ENCODE measurements at regions not wholly inside any gene's neighbourhood (a gene's known extent, or its start where the extent isn't known, plus 50 kb on each side); places are given as distances from the start of the nearest gene placed in this dataset.
"Not testable (repeated sequence)": the region's sequence is repeated elsewhere in the genome, so short reads cannot be mapped to it uniquely, and the experiment has no call there.

DNA sequence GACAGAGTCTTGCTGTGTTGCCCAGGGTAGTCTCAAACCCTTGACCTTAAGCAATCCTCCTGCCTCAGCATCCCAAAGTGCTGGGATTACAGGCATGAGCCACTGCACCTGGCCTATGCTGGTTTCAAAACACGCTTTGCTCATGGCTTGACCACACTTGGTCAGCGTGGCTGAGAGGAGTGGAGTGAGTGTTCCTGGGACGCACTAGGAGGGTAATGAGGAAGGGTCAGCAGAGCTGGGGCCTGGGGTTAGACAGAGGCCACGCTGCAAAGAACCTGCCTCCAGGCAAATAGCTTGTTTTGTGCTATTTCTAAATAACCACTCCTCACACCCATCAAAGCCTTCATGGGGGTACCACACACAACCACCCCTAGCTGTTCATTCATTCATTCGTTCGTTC, 77.9 kb upstream of the TOX2 start:
- FAIRE-seq: no peak

DNA sequence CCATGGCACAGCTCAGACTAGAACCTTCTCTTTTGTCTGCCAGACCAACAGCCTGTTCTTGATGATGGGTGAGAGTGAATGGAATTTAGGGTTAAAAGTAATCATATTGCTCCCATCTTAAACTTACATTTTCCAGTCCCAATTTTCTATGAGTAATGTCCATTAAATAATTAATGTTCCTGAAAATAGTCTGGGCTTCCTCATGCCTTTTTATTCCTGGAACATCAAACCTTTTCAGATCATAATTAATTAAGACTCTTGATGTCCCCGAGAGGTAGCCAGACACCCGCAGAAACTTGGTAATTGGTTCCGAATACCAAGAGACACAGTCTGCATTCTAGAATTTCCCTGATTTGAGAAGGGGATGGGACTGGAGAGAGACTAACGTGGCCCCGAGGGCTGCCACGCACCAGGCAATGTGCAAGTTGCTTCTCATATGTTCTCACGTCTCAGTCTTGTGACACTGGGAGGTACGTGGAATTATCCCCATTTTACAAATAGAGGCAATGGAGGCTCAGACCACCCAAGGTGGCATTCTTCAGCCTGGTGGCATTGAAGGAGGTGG, 78.6 kb upstream of the TOX2 start:
- FAIRE-seq: no peak

DNA sequence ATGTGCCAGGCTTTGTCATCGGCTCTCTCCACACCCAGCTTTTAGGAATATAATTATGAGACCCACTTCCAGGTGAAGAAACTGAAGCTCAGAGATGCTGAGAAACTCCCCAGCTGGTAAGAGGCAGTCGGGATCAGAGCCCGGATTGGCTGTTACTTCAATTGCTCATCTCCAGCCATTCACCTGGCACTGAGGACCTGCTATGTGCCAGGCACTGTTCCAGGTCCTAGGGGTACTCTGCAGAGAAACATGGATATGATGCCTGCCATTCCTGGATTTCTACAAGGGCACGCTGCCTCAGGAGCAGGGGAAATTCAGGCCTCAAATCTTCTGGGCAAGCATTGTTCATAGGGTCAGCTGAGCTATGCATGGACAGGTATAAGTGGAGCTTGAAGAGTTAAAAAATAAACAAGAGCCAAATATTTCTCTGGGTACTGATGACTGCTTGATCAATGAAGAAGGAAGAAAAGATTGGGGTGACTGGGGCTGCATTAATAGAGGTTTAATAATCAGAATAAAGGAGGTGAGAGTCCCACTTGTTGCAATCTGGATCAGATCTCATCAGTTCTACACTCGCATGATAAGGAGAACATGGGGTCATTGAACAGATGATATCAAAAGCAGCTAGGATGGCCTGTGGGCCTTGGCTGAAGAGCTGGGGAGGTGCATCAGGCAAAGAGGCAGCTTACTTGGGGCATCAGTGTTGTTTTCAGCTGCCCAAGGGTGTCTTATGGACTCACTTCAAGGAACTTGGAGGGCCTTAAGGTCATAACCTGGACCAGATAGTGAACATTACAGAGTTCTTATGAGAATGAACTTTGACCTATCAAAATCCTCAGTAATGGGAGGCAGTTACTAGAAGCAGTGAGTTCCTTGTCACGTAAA, 80.9 kb upstream of the TOX2 start:
- no peak for FAIRE-seq

DNA sequence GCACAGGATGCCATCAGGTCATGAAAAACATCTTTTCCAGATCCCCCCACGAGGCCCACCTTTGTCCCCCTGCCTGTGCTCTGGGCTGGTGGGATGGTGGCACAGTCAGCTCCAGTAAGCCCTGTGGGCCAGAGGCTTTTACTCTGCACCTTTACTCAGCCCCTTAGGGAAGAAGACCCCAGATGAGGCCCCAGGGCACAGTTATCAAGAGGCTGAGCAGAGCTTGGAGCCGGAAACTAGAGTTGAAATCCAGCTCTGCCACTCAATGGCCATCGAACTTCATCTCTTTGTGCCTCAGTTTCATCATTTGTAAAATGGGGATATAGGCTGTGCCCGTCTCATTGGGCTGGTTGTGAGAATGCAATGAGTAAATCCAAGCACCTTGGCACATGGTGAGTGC, 81.7 kb upstream of the TOX2 start:
- no peak for FAIRE-seq

DNA sequence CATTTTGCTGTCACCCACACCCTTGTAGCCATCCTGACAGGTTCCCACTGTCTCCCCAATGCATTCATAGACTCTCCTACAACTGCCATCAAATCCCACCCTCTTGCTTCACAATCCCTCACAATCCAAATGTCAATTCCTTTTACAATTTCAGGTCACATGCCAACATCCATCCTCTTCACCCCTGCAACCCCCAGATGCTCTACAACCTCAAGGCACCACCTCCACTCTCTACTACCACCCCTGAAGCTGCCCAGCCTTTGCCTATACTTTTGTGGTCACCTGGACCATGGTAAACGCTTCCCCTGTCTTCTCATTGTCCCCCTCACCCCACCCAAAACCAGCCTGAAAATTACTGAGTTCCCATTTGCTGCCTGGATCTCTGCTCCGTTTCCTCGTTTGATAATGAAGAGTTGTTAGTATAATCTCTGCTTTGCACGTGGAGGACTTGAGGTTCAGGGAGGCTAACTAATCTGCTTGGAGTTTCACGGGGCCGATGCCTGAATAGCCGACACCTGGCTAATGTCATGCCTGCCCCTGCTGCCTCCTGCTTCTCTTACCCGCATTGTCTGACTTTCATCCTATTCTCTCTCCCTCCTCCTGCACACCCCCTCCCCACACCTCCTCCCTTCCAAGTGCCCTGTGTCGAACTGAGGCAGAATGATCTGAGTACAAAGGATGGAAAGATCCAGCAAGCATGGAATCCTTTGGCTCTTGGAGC, 82.4 kb upstream of the TOX2 start:
- FAIRE-seq: no peak

DNA sequence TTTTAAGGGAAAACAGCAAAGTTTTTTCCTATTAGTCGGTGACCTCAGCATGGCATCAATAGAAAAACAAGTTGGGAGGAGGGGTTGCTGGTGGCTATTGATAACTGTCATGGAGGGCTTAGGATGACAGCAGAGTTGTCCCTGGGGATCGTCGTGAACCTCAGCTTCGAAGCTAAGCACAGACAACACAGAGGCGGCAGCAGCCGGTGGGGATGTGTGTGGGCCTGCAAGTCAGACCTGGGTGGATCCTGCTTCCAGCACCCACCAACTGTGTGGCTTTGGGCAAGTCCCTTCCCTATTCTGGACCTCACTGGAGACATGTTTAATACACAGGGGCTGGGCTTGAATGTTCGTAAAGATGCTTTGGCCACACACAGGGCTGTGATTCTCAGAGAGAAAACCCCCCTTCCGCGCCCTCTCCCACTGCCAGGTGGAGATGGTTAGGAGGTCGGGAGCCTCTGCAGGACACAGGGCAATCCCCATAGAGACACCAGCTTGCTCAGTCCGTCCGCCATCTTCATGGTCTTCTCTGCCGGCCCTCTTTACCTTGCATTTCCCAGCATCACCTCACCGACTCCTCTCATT, 83.1 kb upstream of the TOX2 start:
- FAIRE-seq: no peak

DNA sequence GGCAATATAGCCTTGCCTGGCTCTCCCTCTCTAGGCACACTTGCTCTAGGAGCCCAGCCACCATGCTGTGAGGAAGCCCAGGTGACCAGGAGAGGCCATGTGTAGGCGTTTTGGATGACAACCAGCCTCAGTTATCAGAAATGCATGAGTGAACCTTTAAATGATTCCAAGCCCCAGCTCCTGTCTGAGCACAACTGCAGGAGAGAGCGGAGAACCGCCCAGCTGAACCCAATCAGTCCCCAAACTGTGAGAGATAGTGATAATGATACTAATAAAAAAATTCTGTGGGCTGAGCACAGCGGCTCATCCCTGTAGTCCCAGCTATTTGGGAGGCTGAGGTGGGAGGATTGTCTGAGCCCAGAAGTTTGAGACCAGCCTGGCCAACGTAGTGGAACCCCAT, 83.8 kb upstream of the TOX2 start:
- FAIRE-seq: no peak

DNA sequence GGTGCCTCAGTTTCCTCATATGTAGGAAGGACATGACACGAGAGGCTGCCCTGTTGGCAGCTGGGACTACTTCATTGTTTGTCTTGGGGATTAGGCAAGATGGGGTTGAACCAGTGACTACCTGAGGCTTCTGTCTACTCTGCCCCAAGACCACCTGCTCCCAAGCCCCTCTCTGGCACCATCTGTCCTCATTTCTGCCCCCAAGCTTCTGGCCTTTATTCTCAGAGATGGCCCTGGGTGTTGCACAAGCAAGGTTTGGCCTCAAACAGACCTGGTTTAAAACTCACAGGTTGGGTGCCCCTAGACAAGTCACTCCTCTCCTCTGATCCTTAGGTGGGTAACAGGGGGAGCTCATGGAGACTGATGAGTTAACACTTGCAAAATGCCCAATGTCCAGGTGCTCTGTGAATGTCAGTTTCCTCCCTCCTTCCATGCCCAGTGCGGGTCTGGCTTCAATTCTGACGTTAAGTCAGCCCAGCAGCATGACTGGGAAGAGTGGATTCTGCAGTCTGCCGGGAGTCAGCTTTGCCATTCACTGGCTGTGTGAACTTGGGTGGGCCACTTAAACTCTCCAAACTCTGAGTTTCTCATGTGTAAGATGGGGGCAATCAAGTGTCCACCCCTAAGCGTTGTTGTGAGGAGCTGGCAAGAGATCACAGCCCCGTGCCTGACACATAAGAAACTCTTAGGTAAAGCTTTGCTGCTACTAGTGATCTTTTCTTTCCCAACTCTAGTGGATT, 84.5 kb upstream of the TOX2 start:
- no peak for FAIRE-seq

DNA sequence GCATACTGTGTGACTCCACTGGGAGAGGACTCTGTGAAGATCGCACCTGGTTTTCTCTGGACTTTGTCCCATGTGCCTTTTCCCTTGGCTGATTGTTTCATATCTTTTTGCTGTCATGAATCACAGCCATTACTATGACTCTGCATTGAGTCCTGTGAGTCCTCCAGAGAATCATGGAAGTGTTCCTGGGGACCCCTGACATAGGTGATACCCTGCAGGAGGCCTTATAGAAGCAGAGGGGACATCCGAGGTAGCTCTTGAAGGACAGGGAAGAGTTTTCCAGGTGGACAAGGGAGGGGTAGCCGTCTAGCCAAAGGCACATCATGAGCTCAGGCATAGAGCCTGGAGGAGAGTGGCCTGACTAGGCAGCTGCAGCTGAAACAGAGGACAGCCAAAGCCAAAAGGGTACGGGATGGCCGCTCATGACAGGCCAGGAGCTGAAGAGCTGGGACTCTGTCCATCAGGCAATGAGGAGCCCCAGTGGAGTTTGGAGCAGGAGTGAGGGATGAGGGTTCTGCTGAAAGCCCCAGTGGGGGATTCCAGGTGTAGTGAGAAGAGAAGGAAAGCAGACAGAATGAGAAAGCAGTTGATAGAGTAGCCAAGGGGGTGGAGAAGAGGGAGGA, 86.6 kb upstream of the TOX2 start:
- FAIRE-seq: no peak

DNA sequence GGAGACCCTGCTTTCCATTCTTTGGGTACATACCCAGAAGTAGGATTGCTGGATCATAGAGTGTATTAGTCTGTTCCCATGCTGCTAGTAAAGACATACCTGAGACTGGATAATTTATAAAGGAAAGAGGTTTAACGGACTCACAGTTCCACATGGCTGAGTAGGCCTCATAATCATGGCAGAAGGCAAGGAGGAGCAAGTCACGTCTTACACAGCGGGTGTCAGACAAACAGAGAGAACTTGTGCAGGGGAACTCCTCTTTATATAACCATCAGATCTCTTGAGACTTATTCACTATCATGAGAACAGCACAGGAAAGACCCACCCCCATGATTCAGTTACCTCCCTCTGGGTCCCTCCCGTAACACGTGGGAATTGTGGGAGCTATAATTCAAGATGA, 87.7 kb upstream of the TOX2 start:
- FAIRE-seq: not testable (repeated sequence)

DNA sequence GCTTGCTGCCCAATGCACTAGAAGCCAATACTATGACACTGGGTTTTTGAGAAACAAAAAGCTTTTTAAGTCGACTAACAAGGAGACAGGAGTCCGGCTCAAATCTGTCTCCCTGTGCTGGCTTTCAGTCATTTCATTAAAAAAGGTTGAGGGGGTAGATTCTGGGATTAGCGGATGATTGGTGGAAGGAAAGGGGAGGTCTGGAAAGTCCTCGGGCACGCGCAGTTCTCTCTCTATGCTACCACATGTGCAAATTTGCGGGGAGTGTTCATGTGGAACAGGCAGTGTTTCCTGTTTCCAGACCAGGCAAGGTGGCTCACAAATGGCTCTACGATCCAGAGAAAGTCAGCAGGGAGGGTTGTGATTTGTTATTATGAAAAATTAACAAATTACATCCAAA, 89.1 kb upstream of the TOX2 start:
- FAIRE-seq: no peak

DNA sequence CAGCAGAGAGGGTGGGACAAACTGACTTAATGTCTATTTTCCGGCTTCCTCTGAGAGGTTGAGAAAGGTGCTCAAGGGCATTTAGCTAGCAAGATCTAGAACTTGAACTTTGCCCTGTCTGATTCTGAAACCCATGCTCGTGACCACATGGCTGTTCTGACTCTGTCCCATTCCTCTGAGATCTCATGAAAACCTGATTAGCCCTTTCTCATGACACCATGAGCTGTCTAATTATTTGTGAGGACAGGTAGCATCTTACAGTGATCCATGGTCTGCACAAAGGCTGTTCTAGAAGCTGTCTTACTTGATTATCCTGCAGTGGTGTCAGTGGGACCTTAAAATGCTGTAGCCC, 89.6 kb upstream of the TOX2 start:
- no peak for FAIRE-seq

DNA sequence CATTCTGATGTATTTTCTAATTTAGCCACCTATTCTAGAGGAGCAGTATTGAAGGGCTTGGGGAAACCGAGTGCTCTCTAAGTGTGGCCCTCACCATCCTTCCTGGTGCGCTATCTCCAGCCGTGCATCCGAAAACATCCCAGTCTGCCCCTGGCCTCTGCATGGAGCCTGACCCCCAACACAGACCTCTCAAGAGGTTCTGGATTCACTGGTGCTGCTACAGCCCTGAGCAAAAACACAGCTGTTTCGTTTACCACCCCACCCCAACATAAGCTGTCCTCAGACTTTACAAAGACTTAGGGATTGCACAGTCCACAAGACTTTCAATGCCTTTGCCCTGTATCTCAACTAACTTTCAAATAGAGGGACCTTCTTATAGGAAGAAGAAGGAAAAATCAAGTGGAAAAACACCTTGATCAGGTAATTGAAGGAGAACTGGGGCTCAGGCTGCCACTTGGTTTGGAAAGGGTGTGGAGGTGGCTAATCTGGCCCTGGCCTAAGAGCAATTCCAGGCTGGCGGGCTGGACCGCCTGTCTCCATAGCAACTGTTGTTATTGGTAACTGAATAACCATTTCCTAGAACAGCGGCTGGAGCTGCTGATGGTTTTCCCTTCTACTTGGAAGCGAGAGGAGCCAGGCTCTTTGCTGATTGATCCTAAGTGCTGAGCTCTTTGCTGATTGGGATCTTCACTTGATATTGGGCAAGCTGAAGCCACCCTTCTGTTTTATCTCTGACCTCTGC, 90.2 kb upstream of the TOX2 start:
- no peak for FAIRE-seq

DNA sequence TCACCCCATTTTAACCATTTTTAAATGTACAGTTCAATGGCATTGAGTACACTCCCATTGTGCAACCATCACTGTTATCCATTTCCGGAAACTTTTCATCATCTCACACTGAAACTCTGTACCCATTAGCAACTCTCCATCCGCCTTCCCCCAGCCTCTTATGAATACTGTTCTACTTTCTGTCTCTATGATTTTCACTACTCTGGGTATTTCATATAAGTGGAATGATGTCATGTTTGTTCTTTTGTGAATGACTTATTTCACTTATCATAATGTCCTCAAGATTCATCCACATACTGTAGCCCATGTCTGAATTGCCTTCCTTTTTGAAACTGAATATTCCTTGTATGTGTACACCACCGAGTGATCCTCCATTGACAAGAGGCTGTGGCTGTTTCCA, 92.9 kb upstream of the TOX2 start:
- no peak for FAIRE-seq

DNA sequence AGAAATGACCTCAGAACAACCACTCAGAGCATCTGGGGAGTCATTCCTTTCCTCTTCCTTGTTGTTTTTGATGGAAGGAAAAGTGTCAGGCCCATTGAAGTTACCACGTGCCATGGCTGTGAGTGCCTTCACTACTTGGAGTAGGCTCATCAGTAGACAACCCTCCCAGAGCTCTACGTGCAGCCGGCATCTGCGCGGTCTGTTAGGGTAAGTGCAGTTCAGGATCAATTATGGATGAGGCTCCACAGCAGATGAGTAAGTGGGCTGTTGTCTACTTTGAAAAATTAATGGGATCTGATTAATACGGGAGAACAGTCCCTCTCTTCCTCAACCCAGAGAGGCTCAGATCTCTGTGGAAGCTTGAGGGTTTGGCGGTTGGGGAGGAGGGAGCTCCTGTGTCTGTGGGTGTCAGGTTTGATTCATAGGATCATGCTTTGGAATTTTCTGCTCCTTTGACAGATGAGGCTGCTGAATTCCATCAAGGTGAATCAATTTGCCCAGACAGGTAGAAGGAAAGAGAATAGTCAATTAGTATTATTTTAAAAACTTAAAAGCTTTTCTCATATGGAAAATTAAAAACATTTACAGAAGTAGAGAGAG, 93.8 kb upstream of the TOX2 start:
- FAIRE-seq: no peak

DNA sequence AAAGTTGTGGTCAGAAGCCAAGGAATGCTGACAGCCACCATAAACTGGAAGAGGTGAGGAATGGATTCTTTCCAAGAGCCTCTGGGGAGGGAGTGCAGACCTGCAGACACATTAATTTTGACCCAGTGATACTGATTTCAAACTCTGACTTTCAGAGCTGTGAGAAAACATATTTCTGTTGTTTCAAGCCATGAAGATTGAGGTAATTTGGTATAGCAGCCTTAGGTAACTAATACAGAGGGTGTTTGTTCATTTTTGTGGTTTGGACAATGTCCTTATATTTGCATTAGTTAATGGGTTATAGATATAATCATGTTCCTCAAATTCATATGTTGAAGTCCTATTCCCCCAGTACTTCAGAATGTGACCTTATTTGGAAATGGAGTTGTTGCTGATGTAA, 85.4 kb upstream of the GTSF1L start:
- FAIRE-seq: no peak

DNA sequence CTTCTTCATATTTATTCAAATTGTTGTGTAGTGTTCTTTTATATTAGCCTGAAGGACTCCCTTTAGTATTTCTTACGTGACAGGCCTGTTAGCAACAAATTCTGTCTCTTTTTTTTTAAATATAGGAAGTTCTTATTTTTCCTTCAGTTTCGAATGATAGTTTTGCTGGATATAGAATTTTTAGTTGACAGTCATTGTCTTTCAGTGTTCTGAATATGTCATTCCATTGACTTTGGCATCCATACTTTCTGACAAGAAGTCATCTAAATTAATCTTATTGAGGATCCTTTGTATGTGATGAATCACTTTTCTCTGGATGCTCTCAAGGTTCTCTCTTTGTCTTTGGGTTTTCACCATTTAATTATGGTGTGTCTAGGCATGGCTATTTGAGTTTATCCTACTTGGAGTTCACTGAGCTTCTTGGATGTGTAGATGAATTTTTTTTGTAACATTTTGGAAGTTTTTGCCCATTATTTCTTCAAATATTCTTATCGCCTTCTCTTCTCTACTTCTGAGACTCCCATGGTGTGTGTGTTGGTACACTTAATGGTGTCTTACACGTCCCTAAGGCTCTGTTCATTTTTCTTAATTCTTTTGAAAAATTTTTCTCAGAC, 82.5 kb upstream of the GTSF1L start:
- FAIRE-seq: no peak

DNA sequence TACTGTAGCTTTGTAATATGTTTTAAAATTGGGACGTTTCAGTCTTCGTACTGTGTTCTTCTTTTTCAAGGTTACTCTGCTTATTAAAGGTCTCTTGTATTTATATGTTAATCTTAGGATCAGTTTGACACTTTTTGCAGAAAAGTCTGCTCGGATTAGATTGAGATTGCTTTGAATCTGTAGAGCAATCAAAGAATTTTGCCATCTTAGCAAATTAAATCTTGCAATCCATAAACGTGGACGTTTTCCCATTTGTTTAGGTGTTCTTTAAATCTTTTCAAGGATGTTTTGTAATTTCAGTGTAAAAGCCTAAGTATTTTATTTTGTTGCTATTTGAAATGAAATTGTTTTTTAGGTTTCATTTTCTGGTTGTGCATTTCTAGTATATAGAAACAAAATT, 78.0 kb upstream of the GTSF1L start:
- FAIRE-seq: no peak

DNA sequence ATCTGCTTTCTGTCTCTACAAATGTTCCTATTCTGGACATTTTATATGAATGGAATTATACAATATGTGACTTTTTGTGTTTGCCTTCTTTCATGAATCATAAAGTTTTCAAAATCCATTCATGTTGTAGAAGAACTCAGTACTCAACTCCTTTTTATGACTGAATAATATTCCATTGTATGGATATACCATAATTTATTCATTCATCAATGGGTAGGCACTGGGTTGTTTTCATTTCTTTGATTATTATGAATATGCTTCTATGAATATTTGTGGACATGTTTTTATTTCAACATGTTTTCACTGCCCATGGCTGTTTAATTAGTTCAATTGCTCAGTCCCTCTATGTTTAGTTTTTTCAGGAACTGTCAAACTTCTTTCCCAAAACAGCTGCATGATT, 76.5 kb upstream of the GTSF1L start:
- FAIRE-seq: no peak

DNA sequence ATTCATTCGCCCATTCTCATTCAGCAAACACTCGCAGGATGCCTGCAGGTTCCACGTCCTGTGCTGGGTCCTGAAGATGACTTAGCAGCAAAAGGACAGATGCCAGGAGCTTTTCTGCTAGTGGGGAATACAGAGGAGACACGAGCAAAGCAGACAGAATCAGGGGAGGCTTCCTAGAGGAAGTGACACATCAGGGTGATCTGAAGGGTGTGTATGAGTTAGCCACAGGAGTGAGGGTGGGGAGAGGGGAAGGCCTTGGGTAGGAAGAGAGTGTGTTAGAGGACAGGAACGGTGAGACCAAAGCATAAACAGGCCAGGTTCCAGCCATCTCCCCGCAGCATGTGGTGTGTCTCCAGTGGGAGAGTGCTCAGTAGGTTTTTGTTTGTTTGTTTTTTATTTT, 73.4 kb upstream of the GTSF1L start:
- FAIRE-seq: no peak

DNA sequence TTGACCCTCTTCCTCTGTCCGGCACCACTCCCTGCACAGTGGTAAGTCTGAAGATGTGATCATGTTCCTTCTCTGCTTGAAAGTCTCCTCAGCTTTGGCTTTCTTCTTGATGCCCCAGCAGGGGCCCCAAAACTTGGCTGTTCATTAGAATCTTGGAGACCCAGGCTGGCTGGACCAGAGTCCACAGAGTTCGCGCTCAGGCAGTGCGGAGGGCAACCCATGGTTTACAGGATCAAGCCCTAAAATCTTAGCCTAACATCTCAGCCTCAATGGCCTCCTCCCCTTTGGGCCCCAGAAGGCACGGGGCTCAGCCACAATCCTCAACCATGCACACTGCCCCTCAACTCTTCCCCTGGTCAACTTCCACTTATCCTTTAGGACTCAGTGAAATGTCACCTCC, 72.9 kb upstream of the GTSF1L start:
- FAIRE-seq: no peak

Measured in colon (tissue), 2 donors.